ENCODE measurements at regions not wholly inside any gene's neighbourhood (a gene's known extent, or its start where the extent isn't known, plus 50 kb on each side); places are given as distances from the start of the nearest gene placed in this dataset.

DNA sequence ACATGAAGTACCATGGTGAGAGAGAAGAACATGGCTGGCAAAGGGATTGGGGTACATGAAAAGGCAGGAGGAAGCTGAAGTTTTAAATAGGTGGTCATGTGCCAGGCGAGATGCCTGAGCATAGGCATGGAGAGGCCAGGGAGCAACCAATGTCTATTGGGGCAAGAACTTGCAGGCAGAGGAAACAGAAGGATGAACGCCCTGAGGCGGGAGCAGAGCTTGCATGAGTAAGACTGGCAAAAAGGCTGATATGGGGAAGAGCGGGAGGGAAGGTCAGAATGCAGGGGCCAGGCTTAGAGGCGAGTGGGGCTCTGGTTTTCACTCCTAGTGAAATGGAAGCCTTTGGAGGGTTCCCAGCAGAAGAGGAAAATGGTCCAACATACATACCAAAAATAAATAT is 52.5 kb upstream of the VSTM5 start:
- Histone ChIP-seq H3K79me2 (ENCODE audit: insufficient read depth, low read length) (no peaks in the 10 kb centered on the region), H3F3A (ENCODE audit: insufficient read depth) (no peaks in the 10 kb centered on the region), H3K4me3 (ENCODE audit: insufficient read depth, low read length, poor library complexity, severe bottlenecking) (no peak overlapping the region), H3K9me2 (replicated peaks; ENCODE audit: insufficient read depth, low read length) (no peaks in the 10 kb centered on the region), H2AFZ (ENCODE audit: low read depth, low read length, severe bottlenecking) (no peak overlapping the region), H3K4me2 (ENCODE audit: low read depth, low read length, poor library complexity, severe bottlenecking) (no peak overlapping the region), H3K36me3 (ENCODE audit: low read length) (no peaks in the 10 kb centered on the region), H4K20me1 (ENCODE audit: low read depth, low read length) (no peaks in the 10 kb centered on the region), H3K27ac (ENCODE audit: low read depth, low read length) (no peak overlapping the region), H3K9me3 (ENCODE audit: insufficient read depth, low read length) (no peaks in the 10 kb centered on the region), H3K9ac (ENCODE audit: low read length) (no peak overlapping the region), H3K27me3 (ENCODE audit: low read length) (no peaks in the 10 kb centered on the region)
- no peak for TF ChIP-seq EZH2phosphoT487 (conservative IDR thresholded peaks at IDR 0.05; ENCODE audit: low read length)
- TF ChIP-seq, protein P1, sequence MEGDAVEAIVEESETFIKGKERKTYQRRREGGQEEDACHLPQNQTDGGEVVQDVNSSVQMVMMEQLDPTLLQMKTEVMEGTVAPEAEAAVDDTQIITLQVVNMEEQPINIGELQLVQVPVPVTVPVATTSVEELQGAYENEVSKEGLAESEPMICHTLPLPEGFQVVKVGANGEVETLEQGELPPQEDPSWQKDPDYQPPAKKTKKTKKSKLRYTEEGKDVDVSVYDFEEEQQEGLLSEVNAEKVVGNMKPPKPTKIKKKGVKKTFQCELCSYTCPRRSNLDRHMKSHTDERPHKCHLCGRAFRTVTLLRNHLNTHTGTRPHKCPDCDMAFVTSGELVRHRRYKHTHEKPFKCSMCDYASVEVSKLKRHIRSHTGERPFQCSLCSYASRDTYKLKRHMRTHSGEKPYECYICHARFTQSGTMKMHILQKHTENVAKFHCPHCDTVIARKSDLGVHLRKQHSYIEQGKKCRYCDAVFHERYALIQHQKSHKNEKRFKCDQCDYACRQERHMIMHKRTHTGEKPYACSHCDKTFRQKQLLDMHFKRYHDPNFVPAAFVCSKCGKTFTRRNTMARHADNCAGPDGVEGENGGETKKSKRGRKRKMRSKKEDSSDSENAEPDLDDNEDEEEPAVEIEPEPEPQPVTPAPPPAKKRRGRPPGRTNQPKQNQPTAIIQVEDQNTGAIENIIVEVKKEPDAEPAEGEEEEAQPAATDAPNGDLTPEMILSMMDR (IDR thresholded peaks at IDR 0.05; ENCODE audit: insufficient read depth, low read length, poor library complexity, severe bottlenecking): no peak

DNA sequence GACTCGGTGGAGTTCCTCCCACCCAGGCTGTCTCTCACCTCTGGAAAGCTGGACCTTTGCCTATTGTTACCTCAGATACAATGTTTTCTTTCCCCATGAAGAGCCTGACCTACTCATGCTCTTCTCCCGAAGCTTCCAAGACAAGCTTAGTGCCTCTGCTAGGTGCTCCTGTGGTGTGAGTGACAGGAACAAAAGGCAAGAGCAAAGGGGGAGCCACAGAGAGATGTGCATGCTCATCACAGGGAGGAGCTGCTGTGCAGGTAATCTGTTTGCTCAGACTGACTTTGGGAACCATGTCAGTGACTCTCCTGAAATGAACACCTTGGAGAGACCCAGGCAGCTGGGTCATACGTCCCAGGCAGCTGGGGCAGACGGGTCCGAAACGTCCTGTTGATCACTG is 53.6 kb upstream of the VSTM5 start:
- H3K9me2 ChIP-seq (replicated peaks; ENCODE audit: insufficient read depth, low read length): no peaks in the 10 kb centered on the region
- H3F3A ChIP-seq (ENCODE audit: insufficient read depth): no peaks in the 10 kb centered on the region
- no peaks in the 10 kb centered on the region for H4K20me1 ChIP-seq (ENCODE audit: low read depth, low read length)
- no peak overlapping the region for H3K9ac ChIP-seq (ENCODE audit: low read length)
- no peaks in the 10 kb centered on the region for H3K27me3 ChIP-seq (ENCODE audit: low read length)
- H3K9me3 ChIP-seq (ENCODE audit: insufficient read depth, low read length): no peaks in the 10 kb centered on the region
- H3K36me3 ChIP-seq (ENCODE audit: low read length): no peaks in the 10 kb centered on the region
- no peak overlapping the region for H3K27ac ChIP-seq (ENCODE audit: low read depth, low read length)
- H3K79me2 ChIP-seq (ENCODE audit: insufficient read depth, low read length): no peaks in the 10 kb centered on the region
- H3K4me3 ChIP-seq (ENCODE audit: insufficient read depth, low read length, poor library complexity, severe bottlenecking): no peak overlapping the region
- no peak overlapping the region for H2AFZ ChIP-seq (ENCODE audit: low read depth, low read length, severe bottlenecking)
- no peak overlapping the region for H3K4me2 ChIP-seq (ENCODE audit: low read depth, low read length, poor library complexity, severe bottlenecking)
- TF ChIP-seq, protein P1 (IDR thresholded peaks at IDR 0.05; ENCODE audit: insufficient read depth, low read length, poor library complexity, severe bottlenecking): no peak
- no peak for TF ChIP-seq EZH2phosphoT487 (conservative IDR thresholded peaks at IDR 0.05; ENCODE audit: low read length)

DNA sequence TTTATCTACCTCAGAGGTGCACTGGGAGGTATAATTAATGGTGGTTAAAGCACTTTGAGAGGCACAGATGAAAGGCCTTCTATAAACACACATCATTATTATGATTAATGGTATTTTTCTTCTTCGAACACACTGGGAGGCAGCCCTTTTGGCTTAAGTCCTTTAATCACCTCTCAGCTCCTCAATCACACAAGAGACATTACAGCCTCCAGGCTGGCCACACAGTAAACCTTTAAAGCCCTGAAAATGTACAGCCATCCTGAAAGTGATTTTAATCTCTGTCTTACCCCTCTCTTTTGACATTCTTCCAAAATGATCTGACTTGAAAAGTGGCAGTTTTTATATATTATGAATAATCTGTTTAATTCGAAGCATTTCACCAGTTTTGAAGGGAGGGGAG is 54.3 kb upstream of the VSTM5 start:
- Histone ChIP-seq H3K79me2 (ENCODE audit: insufficient read depth, low read length) (no peaks in the 10 kb centered on the region), H2AFZ (ENCODE audit: low read depth, low read length, severe bottlenecking) (no peak overlapping the region), H4K20me1 (ENCODE audit: low read depth, low read length) (no peaks in the 10 kb centered on the region), H3K27ac (ENCODE audit: low read depth, low read length) (no peak overlapping the region), H3K4me2 (ENCODE audit: low read depth, low read length, poor library complexity, severe bottlenecking) (no peak overlapping the region), H3K4me3 (ENCODE audit: insufficient read depth, low read length, poor library complexity, severe bottlenecking) (no peak overlapping the region), H3F3A (ENCODE audit: insufficient read depth) (no peaks in the 10 kb centered on the region), H3K9ac (ENCODE audit: low read length) (no peak overlapping the region), H3K27me3 (ENCODE audit: low read length) (no peaks in the 10 kb centered on the region), H3K9me2 (replicated peaks; ENCODE audit: insufficient read depth, low read length) (no peaks in the 10 kb centered on the region), H3K9me3 (ENCODE audit: insufficient read depth, low read length) (no peaks in the 10 kb centered on the region), H3K36me3 (ENCODE audit: low read length) (no peaks in the 10 kb centered on the region)
- no peak for TF ChIP-seq EZH2phosphoT487 (conservative IDR thresholded peaks at IDR 0.05; ENCODE audit: low read length)
- TF ChIP-seq, protein P1 (IDR thresholded peaks at IDR 0.05; ENCODE audit: insufficient read depth, low read length, poor library complexity, severe bottlenecking): no peak

DNA sequence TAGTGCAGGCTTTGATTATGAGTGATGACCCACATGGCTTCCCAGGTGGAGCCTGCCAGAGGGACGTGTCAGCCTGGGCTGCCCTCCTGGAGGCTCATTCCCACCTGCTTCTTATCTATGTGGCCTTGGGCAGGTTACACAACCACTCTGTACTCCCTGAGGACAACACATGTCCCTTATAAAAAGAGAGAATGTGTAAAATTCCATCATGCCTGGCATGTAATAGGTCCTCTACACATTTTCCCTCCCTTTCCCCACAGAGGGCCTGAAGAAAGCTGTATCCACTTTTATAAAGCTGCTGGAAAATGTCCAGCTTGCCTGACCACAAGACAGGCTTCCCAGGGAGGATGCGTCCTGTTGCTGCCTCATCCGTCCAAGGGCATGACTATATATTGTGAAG is 55.0 kb upstream of the VSTM5 start:
- H3K36me3 ChIP-seq (ENCODE audit: low read length): no peaks in the 10 kb centered on the region
- H3K9ac ChIP-seq (ENCODE audit: low read length): no peak overlapping the region
- H4K20me1 ChIP-seq (ENCODE audit: low read depth, low read length): no peaks in the 10 kb centered on the region
- no peak overlapping the region for H2AFZ ChIP-seq (ENCODE audit: low read depth, low read length, severe bottlenecking)
- H3K9me2 ChIP-seq (replicated peaks; ENCODE audit: insufficient read depth, low read length): no peaks in the 10 kb centered on the region
- no peaks in the 10 kb centered on the region for H3K27me3 ChIP-seq (ENCODE audit: low read length)
- H3K79me2 ChIP-seq (ENCODE audit: insufficient read depth, low read length): no peaks in the 10 kb centered on the region
- H3K9me3 ChIP-seq (ENCODE audit: insufficient read depth, low read length): no peaks in the 10 kb centered on the region
- TF ChIP-seq, protein P1 (IDR thresholded peaks at IDR 0.05; ENCODE audit: insufficient read depth, low read length, poor library complexity, severe bottlenecking): no peak
- TF ChIP-seq EZH2phosphoT487 (conservative IDR thresholded peaks at IDR 0.05; ENCODE audit: low read length): no peak
- H3K4me3 ChIP-seq (ENCODE audit: insufficient read depth, low read length, poor library complexity, severe bottlenecking): no peak overlapping the region
- no peak overlapping the region for H3K27ac ChIP-seq (ENCODE audit: low read depth, low read length)
- H3K4me2 ChIP-seq (ENCODE audit: low read depth, low read length, poor library complexity, severe bottlenecking): no peak overlapping the region
- H3F3A ChIP-seq (ENCODE audit: insufficient read depth): no peaks in the 10 kb centered on the region
